Activated T-cell treated with anti-CD3 and anti-CD28 coated beads, Interleukin-2, amount 50 U/mL, for 24 hours (primary cell): ENCODE measurements at regions not wholly inside any gene's neighbourhood (a gene's known extent, or its start where the extent isn't known, plus 50 kb on each side); places are given as distances from the start of the nearest gene placed in this dataset.

Experiments
- DNase-seq: peaks from one replicate; pipeline ENCODE4 v3.0.0-alpha.2; 2020
- H3K27ac Mint-ChIP-seq: 2 replicates; pipeline ENCODE4 v1.8.0; 2020; ENCODE audit warnings: mild to moderate bottlenecking, mixed read lengths
- H3K27me3 Mint-ChIP-seq: 2 replicates; pipeline ENCODE4 v1.8.0; 2020; ENCODE audit warnings: mixed read lengths
- H3K36me3 Mint-ChIP-seq: 2 replicates; pipeline ENCODE4 v1.8.0; 2020; ENCODE audit warnings: low read depth, mixed read lengths
- H3K4me1 Mint-ChIP-seq: 2 replicates; pipeline ENCODE4 v1.8.0; 2020; ENCODE audit warnings: low read depth, mixed read lengths
- H3K4me3 Mint-ChIP-seq: 2 replicates; pipeline ENCODE4 v1.8.0; 2020; ENCODE audit warnings: mild to moderate bottlenecking, moderate library complexity, mixed read lengths
- H3K9me3 Mint-ChIP-seq: 2 replicates; pipeline ENCODE4 v1.8.0; 2020; ENCODE audit warnings: mixed read lengths

DNA sequence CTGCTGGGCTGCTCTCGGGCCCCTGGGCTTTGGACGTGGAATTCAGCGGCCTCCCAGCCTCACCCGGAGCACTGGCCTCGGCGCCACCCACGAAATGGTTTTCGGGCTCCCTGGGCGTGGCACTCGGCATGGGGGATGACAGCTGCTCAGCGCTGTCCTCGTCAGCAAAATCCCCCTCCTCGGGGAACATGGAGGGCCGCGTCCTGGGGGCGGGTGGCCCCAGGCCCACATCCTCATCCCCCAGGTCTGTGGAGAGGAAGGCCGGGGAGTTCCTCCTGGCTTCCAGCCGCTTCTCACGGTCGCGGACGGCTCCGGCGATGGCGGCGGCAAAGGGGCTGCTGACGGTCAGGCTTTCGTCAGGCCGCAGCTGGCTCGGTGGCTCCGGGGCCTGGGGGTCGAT lies 88.4 kb downstream of the CTTN start:
- Mint-ChIP-seq H3K4me3 (no peak overlapping the region), H3K9me3 (peaks cover 4% of the 10 kb centered on the region), H3K4me1 (no peaks in the 10 kb centered on the region), H3K27me3 (peaks cover 3% of the 10 kb centered on the region), H3K27ac (no peak overlapping the region), H3K36me3 (no peaks in the 10 kb centered on the region)
- no peak for DNase-seq

DNA sequence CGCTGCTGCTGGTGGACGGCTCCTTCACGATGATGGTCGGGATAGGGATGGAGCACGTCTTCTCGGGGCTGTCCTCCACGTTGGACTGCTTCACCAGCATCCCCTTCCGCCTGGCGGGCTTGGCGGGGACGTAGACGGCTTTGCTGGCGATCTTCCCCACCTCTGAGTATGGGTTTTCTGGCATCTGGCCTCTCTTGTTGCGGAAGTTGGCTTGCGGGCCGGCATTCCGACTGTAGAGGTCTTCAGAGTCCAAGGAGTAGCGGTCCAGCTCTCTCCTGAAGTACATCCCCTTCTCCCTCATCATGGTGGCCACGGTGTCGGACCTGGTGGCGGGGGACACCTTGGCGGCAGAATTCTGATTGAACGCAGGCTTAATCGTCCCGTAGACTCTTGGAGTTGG lies 88.8 kb downstream of the CTTN start:
- H3K36me3 Mint-ChIP-seq, result no peaks in the 10 kb centered on the region
- peaks cover 4% of the 10 kb centered on the region for H3K9me3 Mint-ChIP-seq
- no peak for DNase-seq
- peaks cover 3% of the 10 kb centered on the region for H3K27me3 Mint-ChIP-seq
- H3K27ac Mint-ChIP-seq, result no peak overlapping the region
- no peak overlapping the region for H3K4me3 Mint-ChIP-seq
- no peaks in the 10 kb centered on the region for H3K4me1 Mint-ChIP-seq

DNA sequence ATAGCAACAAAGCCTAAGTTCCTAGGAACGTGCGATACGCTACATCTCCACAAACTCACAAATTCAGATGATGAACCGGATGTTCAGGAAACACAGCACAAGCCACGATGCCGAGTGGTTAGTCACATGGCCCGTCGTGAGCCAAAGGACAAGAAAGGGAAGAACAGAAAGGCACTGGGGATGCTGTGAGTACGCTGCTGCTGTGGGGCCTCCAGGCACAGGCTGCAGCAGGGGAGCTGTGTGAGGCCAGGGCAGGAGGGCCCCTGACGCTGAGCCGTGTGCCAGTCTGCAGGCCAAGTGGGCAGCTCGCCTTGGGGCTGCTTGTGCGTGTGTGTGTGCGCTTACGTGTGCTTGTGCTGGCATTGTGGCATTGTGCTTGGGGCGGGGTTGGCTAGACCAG lies 89.4 kb downstream of the CTTN start:
- H3K27me3 Mint-ChIP-seq, result peaks cover 3% of the 10 kb centered on the region

DNA sequence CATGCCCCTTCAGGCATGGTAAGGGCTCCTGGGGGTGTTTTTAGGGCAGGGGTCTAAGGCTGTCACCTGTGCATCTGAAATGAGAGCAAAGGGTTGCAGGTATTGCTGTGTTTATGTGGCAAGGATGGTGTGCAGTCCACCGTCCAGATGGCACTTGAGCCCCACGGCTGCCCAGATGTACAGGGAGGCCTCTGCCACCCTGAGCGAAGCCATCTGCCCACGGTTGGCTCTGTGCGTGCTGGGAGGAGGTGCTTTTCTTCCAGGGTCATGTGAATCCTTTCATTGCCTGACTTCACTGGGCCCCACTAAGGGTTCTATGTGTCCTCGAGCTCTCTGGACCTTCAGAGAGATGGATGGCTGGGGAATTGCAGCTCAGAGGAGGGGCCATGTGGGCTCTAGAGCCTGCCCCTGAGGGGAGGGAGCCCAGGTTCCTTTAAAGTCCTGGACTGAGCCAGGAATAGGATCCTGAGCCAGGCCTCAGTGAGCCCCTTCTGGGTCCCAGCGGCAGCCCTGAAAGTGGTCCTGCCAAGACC lies 89.9 kb downstream of the CTTN start:
- H3K9me3 Mint-ChIP-seq, result peaks cover 4% of the 10 kb centered on the region
- no peak overlapping the region for H3K4me3 Mint-ChIP-seq
- H3K27me3 Mint-ChIP-seq, result peaks cover 3% of the 10 kb centered on the region
- no peaks in the 10 kb centered on the region for H3K4me1 Mint-ChIP-seq
- H3K36me3 Mint-ChIP-seq, result no peaks in the 10 kb centered on the region
- no peak overlapping the region for H3K27ac Mint-ChIP-seq
- DNase-seq, result no peak

More for the DNA sequence above, 89.4 kb downstream of the CTTN start:
- H3K27ac Mint-ChIP-seq, result no peak overlapping the region
- no peaks in the 10 kb centered on the region for H3K36me3 Mint-ChIP-seq
- peaks cover 4% of the 10 kb centered on the region for H3K9me3 Mint-ChIP-seq
- H3K4me1 Mint-ChIP-seq, result no peaks in the 10 kb centered on the region
- DNase-seq, result no peak
- no peak overlapping the region for H3K4me3 Mint-ChIP-seq

DNA sequence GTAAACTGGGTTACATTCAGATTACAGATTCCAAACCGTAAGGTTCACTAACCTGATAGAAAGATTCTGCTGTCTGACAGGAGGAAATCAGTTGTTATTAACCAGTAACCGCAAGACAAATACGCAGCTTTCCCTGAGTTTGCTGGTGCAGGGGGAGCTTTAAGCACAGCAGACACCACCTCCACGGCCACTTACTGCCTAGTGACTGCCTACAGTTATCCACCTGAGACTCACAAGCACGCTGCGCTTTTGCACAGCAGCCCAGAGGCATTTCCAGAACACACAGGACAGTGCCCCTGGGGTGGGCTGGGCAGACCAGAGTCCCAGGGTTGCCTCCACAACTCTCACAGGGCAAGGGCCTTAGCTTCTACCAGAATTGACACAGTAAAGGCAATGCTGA lies 90.9 kb downstream of the CTTN start:
- Mint-ChIP-seq H3K27me3 (no peaks in the 10 kb centered on the region), H3K27ac (no peak overlapping the region), H3K9me3 (peaks cover 4% of the 10 kb centered on the region), H3K4me3 (no peak overlapping the region), H3K36me3 (no peaks in the 10 kb centered on the region), H3K4me1 (no peaks in the 10 kb centered on the region)
- DNase-seq, result no peak

GRCh38 chr11:70490208-70490607 lies 91.9 kb downstream of the CTTN start:
- no peaks in the 10 kb centered on the region for H3K27me3 Mint-ChIP-seq
- no peaks in the 10 kb centered on the region for H3K36me3 Mint-ChIP-seq
- H3K4me1 Mint-ChIP-seq, result no peaks in the 10 kb centered on the region
- H3K4me3 Mint-ChIP-seq, result no peak overlapping the region
- H3K9me3 Mint-ChIP-seq, result peaks cover 4% of the 10 kb centered on the region
- H3K27ac Mint-ChIP-seq, result no peak overlapping the region
- no peak for DNase-seq

DNA sequence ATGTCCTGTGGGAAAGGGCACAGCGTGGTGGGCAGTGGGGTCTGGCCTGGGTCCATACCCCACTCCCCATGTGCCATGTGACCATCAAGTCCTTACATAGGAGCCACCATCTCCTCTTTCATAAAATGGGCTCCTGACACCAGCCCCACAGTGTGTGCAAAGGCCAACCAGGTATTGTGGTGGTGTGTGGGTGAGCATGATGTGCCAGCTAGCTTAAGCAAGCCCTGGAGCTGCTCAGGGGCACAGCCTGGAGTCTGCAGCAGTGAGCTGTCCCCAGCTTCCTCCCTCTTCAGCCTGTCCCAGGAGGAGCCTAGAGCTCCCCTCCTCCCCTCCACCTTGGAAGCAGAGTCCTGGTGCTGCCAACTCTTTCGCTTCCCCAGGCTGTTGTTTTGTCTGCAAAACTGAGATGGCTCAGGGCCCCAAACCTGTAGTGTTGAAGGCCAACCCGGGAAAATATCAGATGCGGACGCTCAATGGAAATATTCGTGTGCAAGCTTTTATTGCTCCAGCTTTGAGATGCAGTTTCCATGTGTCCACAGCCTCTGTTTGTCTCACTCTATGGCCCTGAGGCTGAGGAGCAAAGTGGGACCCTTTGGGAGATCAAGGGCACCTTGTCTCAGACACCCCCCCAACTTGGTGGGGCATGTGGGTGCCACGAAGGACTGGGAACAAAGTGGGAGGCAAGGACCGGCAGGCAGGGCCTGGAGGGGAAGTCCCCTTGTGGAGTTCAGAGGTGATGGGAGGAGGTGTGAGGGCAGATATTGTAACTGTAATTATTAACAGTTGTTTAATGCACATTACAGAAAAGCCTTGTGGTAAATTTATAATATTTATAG lies 92.6 kb downstream of the CTTN start:
- H3K36me3 Mint-ChIP-seq, result no peaks in the 10 kb centered on the region
- no peaks in the 10 kb centered on the region for H3K4me1 Mint-ChIP-seq
- no peak overlapping the region for H3K4me3 Mint-ChIP-seq
- H3K27ac Mint-ChIP-seq, result no peak overlapping the region
- H3K27me3 Mint-ChIP-seq, result no peaks in the 10 kb centered on the region
- DNase-seq, result no peak
- peaks cover 4% of the 10 kb centered on the region for H3K9me3 Mint-ChIP-seq

- H3K4me3 Mint-ChIP-seq, result no peak overlapping the region
- DNase-seq, result no peak
- H3K27me3 Mint-ChIP-seq, result no peaks in the 10 kb centered on the region
- H3K36me3 Mint-ChIP-seq, result no peaks in the 10 kb centered on the region
- peaks cover 4% of the 10 kb centered on the region for H3K9me3 Mint-ChIP-seq
- H3K4me1 Mint-ChIP-seq, result no peaks in the 10 kb centered on the region
- H3K27ac Mint-ChIP-seq, result no peak overlapping the region
Observed at GRCh38 chr11:70491696-70492472, 93.6 kb downstream of the CTTN start.

DNA sequence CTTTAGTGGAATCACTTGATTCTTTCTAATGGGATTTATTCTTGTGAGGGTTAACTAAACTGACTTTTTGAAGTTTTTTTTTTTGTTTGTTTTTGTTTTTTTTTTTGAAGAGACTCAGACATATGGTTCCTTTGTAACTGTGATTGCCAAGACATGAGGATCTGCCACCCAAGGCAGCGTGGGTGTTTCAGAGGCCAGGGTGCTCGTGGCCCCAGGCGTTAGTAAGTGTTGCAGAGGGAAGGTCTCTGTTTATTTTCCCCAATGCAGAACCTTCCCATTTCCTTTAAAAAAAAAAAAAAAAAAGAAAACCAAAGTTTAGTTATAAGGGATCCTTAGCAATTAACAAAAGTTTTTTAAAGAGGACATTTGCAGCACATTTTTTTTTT lies 94.8 kb downstream of the CTTN start:
- DNase-seq, result no peak

GRCh38 chr11:70493891-70494290 lies 95.6 kb downstream of the CTTN start:
- Mint-ChIP-seq H3K9me3 (peaks cover 4% of the 10 kb centered on the region), H3K27me3 (no peaks in the 10 kb centered on the region), H3K27ac (no peak overlapping the region), H3K36me3 (no peaks in the 10 kb centered on the region), H3K4me3 (no peak overlapping the region), H3K4me1 (no peaks in the 10 kb centered on the region)
- no peak for DNase-seq

More for the DNA sequence above, 94.8 kb downstream of the CTTN start:
- Mint-ChIP-seq H3K27ac (no peak overlapping the region), H3K36me3 (no peaks in the 10 kb centered on the region), H3K9me3 (peaks cover 4% of the 10 kb centered on the region), H3K27me3 (no peaks in the 10 kb centered on the region), H3K4me1 (no peaks in the 10 kb centered on the region), H3K4me3 (no peak overlapping the region)

- Mint-ChIP-seq H3K36me3 (no peaks in the 10 kb centered on the region), H3K27ac (no peak overlapping the region), H3K4me1 (no peaks in the 10 kb centered on the region), H3K4me3 (no peak overlapping the region), H3K27me3 (no peaks in the 10 kb centered on the region), H3K9me3 (peaks cover 4% of the 10 kb centered on the region)
- DNase-seq, result no peak
Observed at GRCh38 chr11:70494559-70495350, 96.4 kb downstream of the CTTN start.

DNA sequence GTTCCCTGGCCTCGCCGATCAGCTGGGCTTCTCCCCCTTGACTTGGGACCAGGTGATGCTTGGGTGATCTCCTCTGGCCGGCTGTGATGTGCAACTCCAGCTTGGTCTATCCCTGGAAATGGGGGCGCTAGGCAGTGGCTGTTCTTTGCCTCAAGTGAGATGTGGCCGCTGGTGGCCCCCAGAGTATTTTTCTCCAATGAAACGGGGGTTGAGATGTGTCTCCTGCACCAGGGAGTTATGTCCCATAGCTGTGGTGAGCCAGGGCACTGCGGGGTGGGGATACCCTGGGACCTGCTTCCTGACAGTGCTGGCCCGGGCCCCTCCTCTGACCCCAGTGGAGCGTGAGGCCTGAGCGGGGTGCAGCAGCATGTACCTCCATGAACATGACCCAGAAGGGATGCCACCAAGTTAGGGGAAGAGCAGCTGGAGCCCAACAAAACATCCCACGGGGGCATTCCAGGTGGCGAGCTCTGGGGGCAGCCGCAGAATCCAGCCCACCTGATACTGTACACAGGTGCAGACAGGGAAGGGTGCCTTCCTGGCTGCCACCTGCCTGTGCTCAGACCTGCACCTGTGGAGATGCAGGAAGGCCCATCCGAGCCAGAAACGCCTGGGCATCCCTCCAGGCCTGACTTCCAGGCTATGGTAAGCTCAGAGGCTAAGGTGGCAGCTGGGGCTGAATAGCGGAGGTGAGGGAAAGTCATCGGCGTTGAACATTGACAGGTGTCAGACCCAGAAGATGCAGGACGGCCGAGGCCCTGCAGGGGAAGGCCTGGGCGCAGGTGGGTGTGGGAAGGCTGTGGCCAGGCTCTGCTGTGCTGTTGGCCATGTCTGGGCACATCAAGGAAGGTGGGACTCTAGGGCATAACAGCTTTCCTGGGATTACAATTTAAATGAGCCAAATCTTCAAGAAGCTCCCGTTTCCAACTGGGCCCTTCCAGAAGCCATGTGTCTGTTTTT lies 97.3 kb downstream of the CTTN start:
- DNase-seq, result no peak
- Mint-ChIP-seq H3K4me1 (no peaks in the 10 kb centered on the region), H3K9me3 (peaks cover 4% of the 10 kb centered on the region), H3K4me3 (no peak overlapping the region), H3K27me3 (no peaks in the 10 kb centered on the region), H3K27ac (no peak overlapping the region), H3K36me3 (no peaks in the 10 kb centered on the region)

- Mint-ChIP-seq H3K27me3 (no peaks in the 10 kb centered on the region), H3K4me1 (no peaks in the 10 kb centered on the region), H3K27ac (no peak overlapping the region), H3K36me3 (no peaks in the 10 kb centered on the region), H3K9me3 (no peaks in the 10 kb centered on the region), H3K4me3 (no peak overlapping the region)
- no peak for DNase-seq
Observed at GRCh38 chr11:70496591-70497535, 98.5 kb downstream of the CTTN start.
